ENCODE measurements at regions not wholly inside any gene's neighbourhood (a gene's known extent, or its start where the extent isn't known, plus 50 kb on each side); places are given as distances from the start of the nearest gene placed in this dataset.
A peak's percentile ranks its signal among the peaks of the same experiment; 100 is the strongest.

GRCh38 chr11:122353561-122353960 lies 237.5 kb upstream of the BLID start:
- H3K4me1 ChIP-seq = peaks cover 0 to 10% (median 2%) of the 10 kb centered on the region in 4 donors
- DNase-seq (ENCODE audit: low spot score in 2 of 2) = no peak
- H3K4me3 ChIP-seq = no peak overlapping the region
- 80 to 89% methylated on average over 4 of the region's 4 CpGs for WGBS, 2 donors
- no peaks in the 10 kb centered on the region for H3K27me3 ChIP-seq
- H3K36me3 ChIP-seq = no peaks in the 10 kb centered on the region
- H3K9me3 ChIP-seq = peaks cover 0 to 7% (median 0%) of the 10 kb centered on the region in 4 donors
- TF ChIP-seq CTCF (IDR thresholded peaks at IDR 0.05) = no peak
- TF ChIP-seq EP300 (IDR thresholded peaks at IDR 0.05) = no peak
- TF ChIP-seq POLR2A (IDR thresholded peaks at IDR 0.05) = no peak
- H3K27ac ChIP-seq = peak overlapping the region in 2 of 4 donors; percentile 44 to 62

- Histone ChIP-seq H3K27ac (no peak overlapping the region), H3K36me3 (no peaks in the 10 kb centered on the region), H3K4me1 (peaks cover 0 to 12% (median 1%) of the 10 kb centered on the region in 4 donors), H3K27me3 (no peaks in the 10 kb centered on the region), H3K9me3 (peaks cover 0 to 7% (median 0%) of the 10 kb centered on the region in 4 donors), H3K4me3 (no peak overlapping the region)
- 87 to 88% methylated on average over 9 of the region's 9 CpGs for WGBS, 2 donors
- no peak for DNase-seq (ENCODE audit: low spot score in 2 of 2)
- TF ChIP-seq POLR2A (IDR thresholded peaks at IDR 0.05) (no peak), CTCF (IDR thresholded peaks at IDR 0.05) (no peak), EP300 (IDR thresholded peaks at IDR 0.05) (no peak)
These were observed 232.8 kb upstream of the BLID start for GRCh38 chr11:122348659-122349409.

- no peak for DNase-seq (ENCODE audit: low spot score in 2 of 2)
- Histone ChIP-seq H3K27me3 (no peaks in the 10 kb centered on the region), H3K9me3 (no peaks in the 10 kb centered on the region), H3K4me1 (peaks cover 0 to 36% (median 0%) of the 10 kb centered on the region in 4 donors), H3K36me3 (no peaks in the 10 kb centered on the region), H3K27ac (no peak overlapping the region), H3K4me3 (no peak overlapping the region)
- WGBS, 2 donors = 83 to 86% methylated on average over 2 of the region's 2 CpGs
- no peak for TF ChIP-seq POLR2A (IDR thresholded peaks at IDR 0.05)
These were observed 230.0 kb upstream of the BLID start for GRCh38 chr11:122346006-122346405.

- H3K4me1 ChIP-seq = peaks cover 0 to 39% (median 0%) of the 10 kb centered on the region in 4 donors
- H3K4me3 ChIP-seq = no peak overlapping the region
- H3K9me3 ChIP-seq = no peaks in the 10 kb centered on the region
- no peak overlapping the region for H3K27ac ChIP-seq
- no peak for DNase-seq (ENCODE audit: low spot score in 2 of 2)
- TF ChIP-seq POLR2A (IDR thresholded peaks at IDR 0.05) = no peak
- no peak for TF ChIP-seq EP300 (IDR thresholded peaks at IDR 0.05)
- TF ChIP-seq CTCF (IDR thresholded peaks at IDR 0.05) = no peak
- no peaks in the 10 kb centered on the region for H3K27me3 ChIP-seq
- no peaks in the 10 kb centered on the region for H3K36me3 ChIP-seq
- 82 to 88% methylated on average over 7 of the region's 7 CpGs for WGBS, 2 donors
These were observed 229.6 kb upstream of the BLID start for GRCh38 chr11:122345586-122345985.

- no peak for DNase-seq (ENCODE audit: low spot score in 2 of 2)
- Histone ChIP-seq H3K4me3 (no peak overlapping the region), H3K9me3 (no peaks in the 10 kb centered on the region), H3K27ac (peak overlapping the region in 2 of 4 donors; percentile 45 to 58), H3K4me1 (peaks cover 0 to 45% (median 0%) of the 10 kb centered on the region in 4 donors), H3K27me3 (no peaks in the 10 kb centered on the region), H3K36me3 (no peaks in the 10 kb centered on the region)
- WGBS, 2 donors = 21 to 22% methylated on average over 3 of the region's 3 CpGs
- no peak for TF ChIP-seq EP300 (IDR thresholded peaks at IDR 0.05)
- no peak for TF ChIP-seq CTCF (IDR thresholded peaks at IDR 0.05)
- no peak for TF ChIP-seq POLR2A (IDR thresholded peaks at IDR 0.05)
These were observed 228.2 kb upstream of the BLID start for GRCh38 chr11:122344215-122344614.

Measured in tibial nerve (tissue), 4 donors.